Stimulated activated CD4-positive, alpha-beta T cell treated with anti-CD3 and anti-CD28 coated beads, TNF-alpha, amount 100 ng/mL, for 48 hours (primary cell): ENCODE measurements at regions not wholly inside any gene's neighbourhood (a gene's known extent, or its start where the extent isn't known, plus 50 kb on each side); places are given as distances from the start of the nearest gene placed in this dataset.
A peak's percentile ranks its signal among the peaks of the same experiment; 100 is the strongest.

ENCODE experiments used
- DNase-seq, 3 donors: peaks; one replicate each; pipeline ENCODE4 v3.0.0-alpha.2; 2020; ENCODE audit warnings: low read depth in 3 of 3

GRCh38 chr2:79355569-79355968 is 157.3 kb upstream of the CTNNA2 start:
- DNase-seq = no peak

GRCh38 chr2:79327460-79327859 is 167.9 kb upstream of the REG3A start:
- no peak for DNase-seq

GRCh38 chr2:79320871-79321270 is 161.3 kb upstream of the REG3A start:
- no peak for DNase-seq

GRCh38 chr2:79294994-79295393 is 135.4 kb upstream of the REG3A start:
- DNase-seq = no peak

- no peak for DNase-seq
Measured at GRCh38 chr2:79292958-79293315, 133.4 kb upstream of the REG3A start.

GRCh38 chr2:79292239-79292957 is 132.8 kb upstream of the REG3A start:
- no peak for DNase-seq

GRCh38 chr2:79275863-79276262 is 116.3 kb upstream of the REG3A start:
- no peak for DNase-seq

- no peak for DNase-seq
Measured at GRCh38 chr2:79275197-79275596, 115.6 kb upstream of the REG3A start.

- no peak for DNase-seq
Measured at GRCh38 chr2:79272616-79273015, 113.1 kb upstream of the REG3A start.

GRCh38 chr2:79271456-79271855 is 111.9 kb upstream of the REG3A start:
- no peak for DNase-seq

GRCh38 chr2:79260848-79261247 is 101.3 kb upstream of the REG3A start:
- DNase-seq = no peak

- no peak for DNase-seq
Measured at GRCh38 chr2:79259959-79260358, 100.4 kb upstream of the REG3A start.

GRCh38 chr2:79259296-79259695 is 99.7 kb upstream of the REG3A start:
- DNase-seq = no peak

GRCh38 chr2:79253243-79253774 is 93.8 kb upstream of the REG3A start:
- DNase-seq = no peak

GRCh38 chr2:79250656-79251055 is 91.1 kb upstream of the REG3A start:
- no peak for DNase-seq

GRCh38 chr2:79248776-79249175 is 89.2 kb upstream of the REG3A start:
- no peak for DNase-seq

- no peak for DNase-seq
Measured at GRCh38 chr2:79235135-79235534, 75.6 kb upstream of the REG3A start.

GRCh38 chr2:79223539-79223938 is 64.0 kb upstream of the REG3A start:
- DNase-seq = no peak

GRCh38 chr2:79219383-79219988 is 59.9 kb upstream of the REG3A start:
- peak in 2 of 3 donors; percentile 3 to 4 for DNase-seq

GRCh38 chr2:79210274-79210917 is 50.8 kb upstream of the REG3A start:
- no peak for DNase-seq
